Osteoblast (primary cell): ENCODE measurements at regions not wholly inside any gene's neighbourhood (a gene's known extent, or its start where the extent isn't known, plus 50 kb on each side); places are given as distances from the start of the nearest gene placed in this dataset.

Experiments
- DNase-seq: peaks from one replicate; pipeline ENCODE4 v3.0.0; 2011; ENCODE audit warnings: low spot score, mixed read lengths; ENCODE audit not compliant: insufficient read length; ENCODE audit errors: missing footprints
- H2AFZ ChIP-seq: 2 replicates; pipeline ENCODE4 v1.6.0; 2011; ENCODE audit warnings: mild to moderate bottlenecking, low read length
- H3K27ac ChIP-seq: 2 replicates; pipeline ENCODE4 v1.5.1; 2011; ENCODE audit warnings: mild to moderate bottlenecking, low read depth, low read length, moderate library complexity
- H3K27me3 ChIP-seq: 2 replicates; pipeline ENCODE4 v1.6.0; 2012; ENCODE audit warnings: mild to moderate bottlenecking, control low read depth, inconsistent platforms, low read length, moderate library complexity; ENCODE audit not compliant: insufficient read depth
- H3K36me3 ChIP-seq: 2 replicates; pipeline ENCODE4 v1.5.1; 2011; ENCODE audit warnings: mild to moderate bottlenecking, low read length, control low read depth, moderate library complexity; ENCODE audit not compliant: insufficient read depth
- H3K4me1 ChIP-seq: 2 replicates; pipeline ENCODE4 v1.5.1; 2011; ENCODE audit warnings: mild to moderate bottlenecking, low read length, control low read depth, moderate library complexity; ENCODE audit not compliant: insufficient read depth
- H3K4me2 ChIP-seq: 2 replicates; pipeline ENCODE4 v1.6.0; 2011; ENCODE audit warnings: mild to moderate bottlenecking, low read length; ENCODE audit not compliant: insufficient read depth
- H3K4me3 ChIP-seq: fragments of 200-600 bp; sonication (generic); 3 replicates; pipeline ENCODE4 v1.5.1; 2012; ENCODE audit warnings: mild to moderate bottlenecking, low read length, inconsistent platforms; ENCODE audit not compliant: insufficient read depth
- H3K79me2 ChIP-seq: 2 replicates; pipeline ENCODE4 v1.6.0; 2012; ENCODE audit warnings: mild to moderate bottlenecking, low read length, control low read depth, inconsistent platforms; ENCODE audit not compliant: insufficient read depth
- H3K9me3 ChIP-seq: 2 replicates; pipeline ENCODE4 v1.5.1; 2011; ENCODE audit warnings: low read depth, low read length, control low read depth
- H4K20me1 ChIP-seq: 2 replicates; pipeline ENCODE4 v1.6.0; 2012; ENCODE audit warnings: mild to moderate bottlenecking, low read length, control low read depth; ENCODE audit not compliant: insufficient read depth
- CTCF ChIP-seq: IDR thresholded peaks from 2 replicates; pipeline ENCODE4 v1.5.1; 2011; ENCODE audit warnings: mild to moderate bottlenecking, low read depth, low read length, moderate library complexity; ENCODE audit errors: extremely low read depth

GRCh38 chrX:35392232-35392631 is 405.9 kb upstream of the MAGEB16 start:
- Histone ChIP-seq H2AFZ (no peak overlapping the region), H3K36me3 (no peaks in the 10 kb centered on the region), H3K4me3 (no peak overlapping the region), H3K9me3 (no peaks in the 10 kb centered on the region), H3K27ac (no peak overlapping the region), H3K79me2 (no peaks in the 10 kb centered on the region), H3K4me1 (no peaks in the 10 kb centered on the region), H3K4me2 (no peak overlapping the region), H4K20me1 (no peaks in the 10 kb centered on the region), H3K27me3 (no peaks in the 10 kb centered on the region)
- no peak for DNase-seq
- no peak for TF ChIP-seq CTCF

- Histone ChIP-seq H3K27me3 (no peaks in the 10 kb centered on the region), H2AFZ (no peak overlapping the region), H3K4me1 (no peaks in the 10 kb centered on the region), H3K4me3 (no peak overlapping the region), H3K9me3 (peaks cover 2% of the 10 kb centered on the region), H3K4me2 (no peak overlapping the region), H3K36me3 (no peaks in the 10 kb centered on the region), H4K20me1 (no peaks in the 10 kb centered on the region), H3K79me2 (no peaks in the 10 kb centered on the region), H3K27ac (no peak overlapping the region)
- no peak for DNase-seq
- TF ChIP-seq CTCF: no peak
Observed at GRCh38 chrX:35406386-35406785, 391.8 kb upstream of the MAGEB16 start.

- TF ChIP-seq CTCF: no peak
- H4K20me1 ChIP-seq: no peaks in the 10 kb centered on the region
Observed at GRCh38 chrX:35416782-35417181, 381.4 kb upstream of the MAGEB16 start.

GRCh38 chrX:35432056-35432455 is 366.1 kb upstream of the MAGEB16 start:
- H3K27ac ChIP-seq: no peak overlapping the region

More at GRCh38 chrX:35416782-35417181, 381.4 kb upstream of the MAGEB16 start:
- H3K4me2 ChIP-seq: no peak overlapping the region
- no peaks in the 10 kb centered on the region for H3K79me2 ChIP-seq
- H3K4me3 ChIP-seq: no peak overlapping the region
- H2AFZ ChIP-seq: no peak overlapping the region
- no peaks in the 10 kb centered on the region for H3K36me3 ChIP-seq
- no peaks in the 10 kb centered on the region for H3K27me3 ChIP-seq
- no peaks in the 10 kb centered on the region for H3K4me1 ChIP-seq
- no peak for DNase-seq
- H3K9me3 ChIP-seq: peaks cover 3% of the 10 kb centered on the region
- no peak overlapping the region for H3K27ac ChIP-seq

More at GRCh38 chrX:35432056-35432455, 366.1 kb upstream of the MAGEB16 start:
- Histone ChIP-seq H3K4me1 (no peaks in the 10 kb centered on the region), H3K4me2 (no peak overlapping the region), H2AFZ (no peak overlapping the region), H3K4me3 (no peak overlapping the region), H3K27me3 (no peaks in the 10 kb centered on the region), H4K20me1 (no peaks in the 10 kb centered on the region), H3K36me3 (no peaks in the 10 kb centered on the region), H3K79me2 (no peaks in the 10 kb centered on the region), H3K9me3 (no peaks in the 10 kb centered on the region)
- DNase-seq: no peak
- no peak for TF ChIP-seq CTCF
